ENCODE measurements at regions not wholly inside any gene's neighbourhood (a gene's known extent, or its start where the extent isn't known, plus 50 kb on each side); places are given as distances from the start of the nearest gene placed in this dataset.

- Histone ChIP-seq H3K23ac (ENCODE audit: low read depth, low read length) (no peak overlapping the region), H3K14ac (replicated peaks; ENCODE audit: low read depth, low read length) (no peak overlapping the region), H2BK15ac (ENCODE audit: low read depth, low read length) (no peak overlapping the region), H2AFZ (replicated peaks; ENCODE audit: low read length, poor library complexity) (no peak overlapping the region), H3K18ac (ENCODE audit: low read depth, low read length) (no peak overlapping the region), H3K4me3 (ENCODE audit: insufficient read depth, low read depth, low read length) (no peak overlapping the region), H3K4me2 (ENCODE audit: low read depth, low read length) (no peak overlapping the region), H4K20me1 (ENCODE audit: insufficient read depth, low read length) (no peaks in the 10 kb centered on the region), H3K27ac (ENCODE audit: insufficient read depth, low read length) (no peak overlapping the region), H3K9me1 (ENCODE audit: insufficient read depth, low read length) (no peaks in the 10 kb centered on the region), H2BK5ac (ENCODE audit: low read depth, low read length, poor library complexity, severe bottlenecking) (no peak overlapping the region), H2AK5ac (ENCODE audit: low read depth, low read length) (no peak overlapping the region), H3K56ac (ENCODE audit: extremely low read depth, insufficient read depth, low read length) (no peak overlapping the region), H4K91ac (ENCODE audit: insufficient read depth, low read depth, low read length) (no peak overlapping the region), H3K4me1 (ENCODE audit: control insufficient read depth, insufficient read depth, low read length) (no peaks in the 10 kb centered on the region), H3K9me3 (ENCODE audit: control insufficient read depth, insufficient read depth, low read length) (no peaks in the 10 kb centered on the region), H3K79me1 (ENCODE audit: low read depth in 1 of 2, low read length in 2 of 2) (no peaks in the 10 kb centered on the region), H3K9ac (ENCODE audit: low read depth, low read length) (no peak overlapping the region), H2BK20ac (ENCODE audit: low read depth, low read length) (no peak overlapping the region), H2AK9ac (replicated peaks; ENCODE audit: low read depth, low read length, poor library complexity) (no peak overlapping the region), H2BK120ac (ENCODE audit: low read depth, low read length) (no peak overlapping the region), H3K4ac (ENCODE audit: low read depth, low read length) (no peak overlapping the region), H3K27me3 (ENCODE audit: control insufficient read depth, insufficient read depth, low read length) (no peaks in the 10 kb centered on the region), H3K36me3 (ENCODE audit: control insufficient read depth, insufficient read depth, low read length) (no peaks in the 10 kb centered on the region), H4K5ac (ENCODE audit: low read depth, low read length) (no peak overlapping the region), H4K8ac (ENCODE audit: low read depth in 2 of 2, low read length in 2 of 2) (no peak overlapping the region)
- ATAC-seq (ENCODE audit: low read depth) (no peak), DNase-seq (no peak)
- ChIA-PET POLR2A (ENCODE audit: unreplicated experiment) (no interaction called here), CTCF (no interaction called here)
- BruUV-seq (replicated peaks), result no TSS peak
- no peak for TF ChIP-seq MXI1 (IDR thresholded peaks at IDR 0.05; ENCODE audit: borderline replicate concordance, low read depth, low read length)
- TF ChIP-seq POLR2A (IDR thresholded peaks at IDR 0.05; ENCODE audit: low read depth, low read length), result no peak
- TF ChIP-seq RCOR1 (IDR thresholded peaks at IDR 0.05; ENCODE audit: insufficient replicate concordance, low read length), result no peak
- no peak for TF ChIP-seq MAFK (IDR thresholded peaks at IDR 0.05; ENCODE audit: low read depth, low read length)
- no peak for TF ChIP-seq ELK1 (IDR thresholded peaks at IDR 0.05; ENCODE audit: borderline replicate concordance, low read depth, low read length)
- no peak for TF ChIP-seq RFX5 (IDR thresholded peaks at IDR 0.05; ENCODE audit: low read depth, low read length)
- no peak for TF ChIP-seq RAD21 (IDR thresholded peaks at IDR 0.05; ENCODE audit: low read length)
- no peak for TF ChIP-seq FOS (IDR thresholded peaks at IDR 0.05; ENCODE audit: low read depth, low read length)
- no peak for TF ChIP-seq NFE2L2 (IDR thresholded peaks at IDR 0.05; ENCODE audit: low read depth, low read length)
- no peak for TF ChIP-seq CHD1 (IDR thresholded peaks at IDR 0.05; ENCODE audit: low read depth, low read length)
- no peak for TF ChIP-seq CEBPB (IDR thresholded peaks at IDR 0.05; ENCODE audit: low read depth, low read length)
- no peak for TF ChIP-seq BHLHE40 (IDR thresholded peaks at IDR 0.05; ENCODE audit: low read depth, low read length)
- no peak for TF ChIP-seq SMC3 (IDR thresholded peaks at IDR 0.05; ENCODE audit: low read depth, low read length)
- no peak for TF ChIP-seq MAZ (IDR thresholded peaks at IDR 0.05; ENCODE audit: borderline replicate concordance, low read depth, low read length)
- intact Hi-C loops (cut with micrococcal nuclease), result no loop called here
- dilution Hi-C loops (cut with HindIII; ENCODE audit: low sequenced_read_pairs, unreplicated experiment), result no loop called here
- in situ Hi-C loops (cut with MboI; ENCODE audit: low sequenced_read_pairs), result no loop called here
Measured at GRCh38 chr19:31834070-31834469, 484.8 kb upstream of the TSHZ3 start.

Measured in IMR-90 (cell line).